Endothelial cell of umbilical vein (primary cell): ENCODE measurements at regions not wholly inside any gene's neighbourhood (a gene's known extent, or its start where the extent isn't known, plus 50 kb on each side); places are given as distances from the start of the nearest gene placed in this dataset.

Experiments used
- BruUV-seq: library from RNA; stranded (reverse); fragments of 400-500 nt; replicated peaks from 2 replicates; lab custom pipeline; 2021; lab: Mats Ljungman, UMichigan
- CTCF ChIA-PET: fragments of 300-600, 350-600 bp; sonication (Branson Sonifier 250); formaldehyde crosslinking; loops from one replicate; lab custom pipeline; 2021; ENCODE audit warnings: antibody characterized with exemption, inconsistent platforms; lab: Charles Lee
- POLR2A ChIA-PET: fragments of 300-600, 350-600 bp; sonication (Branson Sonifier 250); formaldehyde crosslinking; loops from one replicate; lab custom pipeline; 2021; ENCODE audit warnings: antibody characterized with exemption, inconsistent platforms; lab: Charles Lee
- DNase-seq: peaks from one replicate; pipeline ENCODE4 v3.0.0-alpha.2; 2011; ENCODE audit warnings: low read depth, low spot score
- FAIRE-seq: peaks from 2 replicates; lab custom pipeline; 2011; peaks lifted over from hg19 to GRCh38; lab: Jason Lieb, UNC
- H2AFZ ChIP-seq: 2 replicates; pipeline ENCODE4 v1.6.0; 2012; ENCODE audit warnings: low read depth, low read length, control low read depth, inconsistent platforms
- H3K27ac ChIP-seq: 2 replicates; pipeline ENCODE4 v1.5.1; 2011; ENCODE audit warnings: low read depth, mild to moderate bottlenecking, control low read depth, low read length, moderate library complexity; ENCODE audit not compliant: insufficient read depth
- H3K27me3 ChIP-seq, 2 experiments: 2 replicates each; pipeline versions ENCODE4 v1.6.0 to v1.6.1; 2011; ENCODE audit warnings: low read length in 2 of 2, mixed read lengths in 1 of 2; ENCODE audit not compliant: control insufficient read depth in 2 of 2, insufficient read depth in 2 of 2
- H3K36me3 ChIP-seq, 2 experiments: 2 replicates in 1 of 2; 3 replicates in 1 of 2; pipeline ENCODE4 v1.5.1; 2011; ENCODE audit warnings: low read length in 2 of 2, mild to moderate bottlenecking in 1 of 2, moderate library complexity in 1 of 2; ENCODE audit not compliant: control insufficient read depth in 2 of 2, insufficient read depth in 2 of 2; ENCODE audit errors: extremely low read depth in 1 of 2
- H3K4me1 ChIP-seq: 3 replicates; pipeline ENCODE4 v1.5.1; 2011; ENCODE audit warnings: mild to moderate bottlenecking, low read length; ENCODE audit not compliant: control insufficient read depth, insufficient read depth; ENCODE audit errors: extremely low read depth
- H3K4me2 ChIP-seq: 2 replicates; pipeline ENCODE4 v1.6.1; 2011; ENCODE audit warnings: low read length, control low read depth, mixed read lengths; ENCODE audit not compliant: insufficient read depth
- H3K4me3 ChIP-seq, 3 experiments: fragments of 200-600 bp in 1 of 3; sonication (generic), shearing (Covaris generic) in 1 of 3; replicated peaks in 1 of 3; 2 replicates each; pipeline ENCODE4 v1.5.1; 2011 to 2016; ENCODE audit warnings: control low read depth in 3 of 3, low read length in 3 of 3, mild to moderate bottlenecking in 2 of 3, inconsistent platforms in 1 of 3, low read depth in 1 of 3, moderate library complexity in 1 of 3; ENCODE audit not compliant: insufficient read depth in 1 of 3
- H3K79me2 ChIP-seq: 2 replicates; pipeline ENCODE4 v1.6.0; 2012; ENCODE audit warnings: low read length, inconsistent platforms; ENCODE audit not compliant: control insufficient read depth, insufficient read depth
- H3K9ac ChIP-seq: replicated peaks from 2 replicates; pipeline ENCODE3; 2011; ENCODE audit warnings: low read length, control low read depth; ENCODE audit not compliant: insufficient read depth; ENCODE audit errors: extremely low read depth
- H3K9me1 ChIP-seq: replicated peaks from 3 replicates; pipeline ENCODE4 v1.6.0; 2011; ENCODE audit warnings: mild to moderate bottlenecking, low read length; ENCODE audit not compliant: control insufficient read depth, insufficient read depth; ENCODE audit errors: extremely low read depth
- H3K9me3 ChIP-seq: replicated peaks from 2 replicates; pipeline ENCODE4 v1.5.1; 2012; ENCODE audit warnings: low read length, inconsistent platforms; ENCODE audit not compliant: control insufficient read depth, insufficient read depth
- H4K20me1 ChIP-seq: replicated peaks from 2 replicates; pipeline ENCODE3; 2011; ENCODE audit warnings: mild to moderate bottlenecking, low read length; ENCODE audit not compliant: control insufficient read depth, insufficient read depth; ENCODE audit errors: extremely low read depth
- EZH2 ChIP-seq: IDR thresholded peaks from 2 replicates; pipeline ENCODE4 v1.6.1; 2012; ENCODE audit warnings: borderline replicate concordance, low read depth, mild to moderate bottlenecking, moderate library complexity, low read length, inconsistent platforms; ENCODE audit not compliant: severe bottlenecking
- FOS ChIP-seq: IDR thresholded peaks from 2 replicates; pipeline ENCODE4 v1.6.1; 2011; ENCODE audit warnings: mild to moderate bottlenecking, low read length, moderate library complexity, borderline replicate concordance; ENCODE audit not compliant: insufficient read depth
- GATA2 ChIP-seq: IDR thresholded peaks from 2 replicates; pipeline ENCODE4 v1.7.0; 2011; ENCODE audit warnings: low read depth, mild to moderate bottlenecking, moderate library complexity, mixed read lengths, low read length; ENCODE audit not compliant: insufficient read length, insufficient read depth
- JUN ChIP-seq: IDR thresholded peaks from 2 replicates; pipeline ENCODE4 v1.6.1; 2011; ENCODE audit warnings: borderline replicate concordance, low read depth; ENCODE audit not compliant: insufficient read length, insufficient read depth
- MYC ChIP-seq: IDR thresholded peaks from one replicate; pipeline ENCODE4 v1.6.1; 2011; ENCODE audit warnings: mild to moderate bottlenecking, low read depth, low read length
- POLR2A ChIP-seq: IDR thresholded peaks from 2 replicates; pipeline ENCODE4 v1.6.1; 2012; ENCODE audit warnings: low read depth, mild to moderate bottlenecking, control low read depth, low read length
- POLR2AphosphoS5 ChIP-seq: IDR thresholded peaks from 2 replicates; pipeline ENCODE4 v1.6.1; 2012; ENCODE audit warnings: low read depth, mild to moderate bottlenecking, control low read depth, low read length, moderate library complexity; ENCODE audit not compliant: insufficient read depth
- dilution Hi-C: fragments of 300-500 bp; cut with MboI; formaldehyde crosslinking; loops from one replicate; pipeline ENCODE4 v1.15.0; 2019; ENCODE audit warnings: low sequenced_read_pairs; ENCODE audit not compliant: extremely low pct_ligation_motif_present
- intact Hi-C: fragments of 100-400 bp; cut with micrococcal nuclease; formaldehyde crosslinking; loops from one replicate; pipeline ENCODE4 v1.10.0; 2022
- TF ChIP-seq, protein P1 (sequence below): IDR thresholded peaks from 2 replicates; pipeline ENCODE4 v1.6.1; 2011; ENCODE audit not compliant: insufficient read depth, insufficient read length
- TF ChIP-seq, protein P2 (sequence below), 2 donors: IDR thresholded peaks; 1 replicate in 1 of 2; 2 replicates in 1 of 2; pipeline ENCODE4 v1.5.1; 2011; ENCODE audit warnings: low read length in 2 of 2, mild to moderate bottlenecking in 2 of 2, moderate library complexity in 2 of 2, control low read depth in 1 of 2, inconsistent platforms in 1 of 2, low read depth in 1 of 2; ENCODE audit not compliant: insufficient read depth in 1 of 2; ENCODE audit errors: extremely low read depth in 1 of 2

- Histone ChIP-seq H3K9ac (no peak overlapping the region), H4K20me1 (no peaks in the 10 kb centered on the region), H3K79me2 (no peaks in the 10 kb centered on the region), H2AFZ (no peak overlapping the region), H3K4me1 (no peaks in the 10 kb centered on the region), H3K4me2 (no peak overlapping the region), H3K36me3 (no peaks in the 10 kb centered on the region), H3K4me3 (no peak overlapping the region), H3K9me1 (no peaks in the 10 kb centered on the region), H3K9me3 (no peaks in the 10 kb centered on the region), H3K27ac (no peak overlapping the region), H3K27me3 (peaks cover 2 to 32% of the 10 kb centered on the region in 2 experiments)
- no peak for FAIRE-seq
- intact Hi-C loops (no loop called here), dilution Hi-C loops (no loop called here)
- no TSS peak for BruUV-seq
- ChIA-PET CTCF (interaction anchor here (1.2 kb wide), 1 partner anchor 22 kb away, joined by 3 read pairs; no protein-coding TSS in a partner anchor), POLR2A (no interaction called here)
- TF ChIP-seq POLR2A: no peak
- TF ChIP-seq FOS: no peak
- no peak for TF ChIP-seq GATA2
- no peak for TF ChIP-seq MYC
- no peak for TF ChIP-seq EZH2
- no peak for TF ChIP-seq JUN
- DNase-seq: no peak
Observed at GRCh38 chr5:77926337-77926736, 150.2 kb upstream of the TBCA start.

DNA sequence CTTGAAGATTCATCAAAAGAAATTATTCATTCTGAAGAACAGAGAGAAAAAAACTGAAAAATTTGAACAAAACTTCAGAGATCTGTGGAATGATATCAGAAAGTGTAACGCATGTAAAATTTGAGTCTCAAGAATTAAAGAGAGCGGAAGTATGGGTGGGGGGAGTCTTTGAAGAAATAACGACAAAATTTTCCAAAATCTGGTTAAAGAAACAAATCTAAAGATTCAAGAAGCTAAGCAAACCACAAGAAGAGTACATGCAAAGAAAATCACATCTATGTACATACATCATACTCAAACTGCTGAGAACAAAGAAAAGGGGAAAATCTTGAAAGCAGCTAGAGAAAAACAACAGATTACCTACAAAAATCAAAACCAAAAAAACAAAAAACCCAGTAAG, 149.4 kb upstream of the TBCA start:
- H4K20me1 ChIP-seq: no peaks in the 10 kb centered on the region
- no peak overlapping the region for H2AFZ ChIP-seq
- H3K9me1 ChIP-seq: no peaks in the 10 kb centered on the region
- TF ChIP-seq, protein P1, sequence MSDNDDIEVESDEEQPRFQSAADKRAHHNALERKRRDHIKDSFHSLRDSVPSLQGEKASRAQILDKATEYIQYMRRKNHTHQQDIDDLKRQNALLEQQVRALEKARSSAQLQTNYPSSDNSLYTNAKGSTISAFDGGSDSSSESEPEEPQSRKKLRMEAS: no peak
- TF ChIP-seq, protein P2, sequence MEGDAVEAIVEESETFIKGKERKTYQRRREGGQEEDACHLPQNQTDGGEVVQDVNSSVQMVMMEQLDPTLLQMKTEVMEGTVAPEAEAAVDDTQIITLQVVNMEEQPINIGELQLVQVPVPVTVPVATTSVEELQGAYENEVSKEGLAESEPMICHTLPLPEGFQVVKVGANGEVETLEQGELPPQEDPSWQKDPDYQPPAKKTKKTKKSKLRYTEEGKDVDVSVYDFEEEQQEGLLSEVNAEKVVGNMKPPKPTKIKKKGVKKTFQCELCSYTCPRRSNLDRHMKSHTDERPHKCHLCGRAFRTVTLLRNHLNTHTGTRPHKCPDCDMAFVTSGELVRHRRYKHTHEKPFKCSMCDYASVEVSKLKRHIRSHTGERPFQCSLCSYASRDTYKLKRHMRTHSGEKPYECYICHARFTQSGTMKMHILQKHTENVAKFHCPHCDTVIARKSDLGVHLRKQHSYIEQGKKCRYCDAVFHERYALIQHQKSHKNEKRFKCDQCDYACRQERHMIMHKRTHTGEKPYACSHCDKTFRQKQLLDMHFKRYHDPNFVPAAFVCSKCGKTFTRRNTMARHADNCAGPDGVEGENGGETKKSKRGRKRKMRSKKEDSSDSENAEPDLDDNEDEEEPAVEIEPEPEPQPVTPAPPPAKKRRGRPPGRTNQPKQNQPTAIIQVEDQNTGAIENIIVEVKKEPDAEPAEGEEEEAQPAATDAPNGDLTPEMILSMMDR (IDR thresholded peaks at IDR 0.05; ENCODE audit: extremely low read depth in 1 of 2, insufficient read depth in 1 of 2, low read depth in 1 of 2, low read length in 2 of 2): no peak
- TF ChIP-seq MYC (no peak), POLR2A (no peak), FOS (no peak), JUN (no peak), EZH2 (no peak), GATA2 (no peak), POLR2AphosphoS5 (no peak)
- H3K4me1 ChIP-seq: no peaks in the 10 kb centered on the region
- H3K9me3 ChIP-seq: no peaks in the 10 kb centered on the region
- CTCF ChIA-PET: no interaction called here
- no peak overlapping the region for H3K9ac ChIP-seq
- no peak overlapping the region for H3K27ac ChIP-seq
- no peak overlapping the region for H3K4me3 ChIP-seq
- FAIRE-seq (no peak), DNase-seq (no peak)
- H3K36me3 ChIP-seq: no peaks in the 10 kb centered on the region
- POLR2A ChIA-PET: no interaction called here
- no peaks in the 10 kb centered on the region for H3K79me2 ChIP-seq
- peaks cover 2 to 29% of the 10 kb centered on the region in 2 experiments for H3K27me3 ChIP-seq
- BruUV-seq: no TSS peak
- intact Hi-C loops: no loop called here
- dilution Hi-C loops: no loop called here
- no peak overlapping the region for H3K4me2 ChIP-seq
